AG04449 (cell line): ENCODE measurements at regions not wholly inside any gene's neighbourhood (a gene's known extent, or its start where the extent isn't known, plus 50 kb on each side); places are given as distances from the start of the nearest gene placed in this dataset.
"Not testable (repeated sequence)": the region's sequence is repeated elsewhere in the genome, so short reads cannot be mapped to it uniquely, and the experiment has no call there.

Experiments used
- CTCF ChIA-PET: fragments of 350-600 bp; formaldehyde crosslinking; extraction: SDS; loops from one replicate; lab custom pipeline; 2021; ENCODE audit warnings: antibody characterized with exemption; lab: Yijun Ruan, JAX
- POLR2A ChIA-PET: fragments of 400-600, 350-600 bp; formaldehyde crosslinking; extraction: SDS; loops from one replicate; lab custom pipeline; 2020; ENCODE audit warnings: antibody characterized with exemption, inconsistent platforms; lab: Yijun Ruan, JAX
- DNase-seq: peaks from one replicate; pipeline ENCODE4 v3.0.0-alpha.2; 2010; ENCODE audit warnings: low read depth, low spot score
- H3K4me3 ChIP-seq: 2 replicates; pipeline ENCODE4 v1.5.1; 2011; ENCODE audit warnings: low read depth, mild to moderate bottlenecking, control low read depth, low read length

DNA sequence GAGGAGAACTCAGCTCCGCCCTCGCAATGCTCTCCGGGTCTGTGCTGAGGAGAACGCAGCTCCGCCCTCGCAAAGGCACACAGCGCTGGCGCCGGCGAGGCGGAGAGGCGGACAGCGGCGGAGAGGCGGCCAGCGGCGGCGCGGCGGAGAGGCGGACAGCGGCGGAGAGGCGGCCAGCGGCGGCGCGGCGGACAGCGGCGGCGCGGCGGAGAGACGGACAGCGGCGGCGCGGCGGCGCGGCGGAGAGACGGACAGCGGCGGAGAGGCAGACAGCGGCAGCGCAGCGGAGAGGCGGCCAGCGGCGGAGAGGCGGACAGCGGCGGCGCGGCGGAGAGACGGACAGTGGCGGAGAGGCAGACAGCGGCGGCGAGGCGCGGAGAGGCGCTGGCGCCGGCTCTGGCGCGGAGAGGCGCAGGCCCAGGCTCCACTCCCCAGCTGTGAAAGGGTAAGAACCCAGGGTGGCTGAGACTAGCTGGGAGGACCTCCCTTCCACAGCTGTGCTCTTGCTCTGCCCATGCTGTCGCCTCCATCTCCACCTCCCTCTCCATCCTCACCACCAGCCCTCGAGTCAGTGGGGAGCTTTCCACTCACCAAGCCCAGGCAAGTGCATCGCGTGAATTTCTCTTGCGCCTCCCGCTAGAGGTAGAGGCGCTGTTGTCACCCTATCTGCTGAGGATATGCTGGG is 2879.9 kb downstream of the RPIA start:
- DNase-seq, H3K4me3 ChIP-seq, POLR2A ChIA-PET, CTCF ChIA-PET: not testable (repeated sequence)

DNA sequence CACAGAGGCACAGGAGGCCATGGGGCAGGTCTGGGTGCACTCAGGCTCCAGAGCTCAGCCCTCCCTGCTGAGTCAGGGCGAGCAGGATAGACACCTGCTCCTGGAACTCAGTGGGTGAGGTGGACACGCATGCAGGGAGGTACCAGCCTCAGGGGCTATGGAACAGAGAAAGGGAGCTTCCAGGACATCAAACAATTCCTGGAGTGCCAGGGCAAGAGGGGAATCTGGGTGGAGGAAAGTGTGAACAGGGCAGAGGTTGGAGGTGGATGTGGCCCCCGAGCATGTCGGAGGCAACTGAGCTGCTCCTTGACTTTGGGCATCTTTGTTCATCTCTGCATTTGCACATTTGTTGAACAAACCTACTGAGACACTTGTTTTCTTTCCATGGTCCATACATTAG is 2881.5 kb downstream of the RPIA start:
- POLR2A ChIA-PET, result not testable (repeated sequence)

DNA sequence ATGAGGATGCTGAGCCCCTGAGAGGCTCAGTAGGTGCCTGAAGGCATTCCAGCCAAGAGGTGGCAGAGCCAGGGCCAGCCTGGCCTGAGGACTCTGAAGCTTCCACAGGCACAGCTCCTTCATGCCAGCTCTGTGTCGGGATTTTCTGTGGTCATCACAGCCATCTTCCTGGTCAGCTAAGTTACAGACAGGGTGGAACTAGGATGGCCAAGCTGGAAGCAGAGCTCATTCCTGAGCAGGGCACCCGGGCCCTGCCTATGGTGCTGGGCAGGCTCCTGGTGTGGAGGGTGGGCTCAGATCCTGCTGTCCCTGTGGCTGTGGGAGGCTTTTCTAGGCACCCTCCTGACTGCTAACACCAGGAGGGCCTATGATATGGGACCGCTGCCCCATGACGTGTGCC is 2882.3 kb downstream of the RPIA start:
- POLR2A ChIA-PET, CTCF ChIA-PET, H3K4me3 ChIP-seq, DNase-seq: not testable (repeated sequence)

More for the DNA sequence above, 2881.5 kb downstream of the RPIA start:
- CTCF ChIA-PET, DNase-seq, H3K4me3 ChIP-seq: not testable (repeated sequence)

DNA sequence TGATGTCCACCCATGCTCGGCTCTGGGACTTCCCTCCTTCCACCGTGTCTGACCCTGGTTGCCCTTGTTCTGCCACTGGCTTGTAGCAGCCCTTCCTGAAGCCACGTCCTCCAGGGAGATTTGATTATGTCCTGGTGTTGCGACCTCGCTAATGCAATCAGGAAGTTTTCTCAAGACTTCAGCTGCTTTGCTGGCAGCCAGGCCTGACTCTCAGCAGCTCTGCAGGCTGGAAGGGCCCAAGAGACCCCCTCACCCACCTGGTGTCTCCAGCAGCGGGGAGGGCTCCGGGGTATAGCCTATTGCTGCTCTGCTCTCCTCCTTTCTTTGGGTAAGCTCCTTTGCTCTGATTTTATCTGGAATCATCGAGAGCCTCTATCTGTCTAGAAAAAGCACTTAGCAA is 2882.8 kb downstream of the RPIA start:
- CTCF ChIA-PET, result not testable (repeated sequence)

DNA sequence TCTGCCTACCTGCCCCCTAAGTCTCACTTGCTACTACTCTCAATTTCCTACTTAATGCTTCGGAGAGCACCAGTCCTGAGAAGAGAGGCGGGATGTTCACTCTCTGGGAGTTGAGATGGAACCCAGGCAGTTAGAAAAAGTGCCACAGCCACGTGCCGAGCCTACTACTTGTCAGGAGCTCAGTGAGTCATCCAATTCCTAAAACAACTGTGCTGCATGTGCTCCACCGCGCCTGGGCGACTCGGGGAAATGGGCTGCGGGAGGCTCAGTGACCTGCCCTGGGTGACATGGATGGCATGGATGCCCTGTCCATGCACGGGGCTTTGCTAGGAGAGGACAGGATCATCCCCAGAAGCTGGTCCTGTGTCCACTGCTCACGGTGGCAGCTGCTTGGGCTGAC is 2884.2 kb downstream of the RPIA start:
- CTCF ChIA-PET, POLR2A ChIA-PET: not testable (repeated sequence)

More for the DNA sequence above, 2882.8 kb downstream of the RPIA start:
- POLR2A ChIA-PET, H3K4me3 ChIP-seq, DNase-seq: not testable (repeated sequence)

DNA sequence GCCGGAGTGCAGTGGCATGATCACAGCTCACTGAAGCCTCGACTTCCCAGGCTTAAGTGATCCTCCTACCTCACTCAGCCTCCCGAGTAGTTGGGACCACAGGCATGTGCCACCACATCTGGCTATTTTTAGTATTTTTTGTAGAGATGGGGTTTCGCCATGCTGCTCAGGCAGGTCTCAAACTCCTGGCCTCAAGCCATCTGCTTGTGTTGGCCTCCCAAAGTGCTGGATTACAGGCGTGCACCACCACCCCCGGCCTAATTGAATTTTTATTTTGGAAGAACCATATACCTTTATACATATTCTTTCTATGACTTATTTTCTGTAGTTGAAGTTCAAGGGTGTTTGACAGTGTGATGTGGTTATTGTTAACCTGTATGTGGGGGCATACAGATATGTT is 2885.9 kb downstream of the RPIA start:
- DNase-seq, CTCF ChIA-PET, POLR2A ChIA-PET, H3K4me3 ChIP-seq: not testable (repeated sequence)

More for the DNA sequence above, 2884.2 kb downstream of the RPIA start:
- not testable (repeated sequence) for DNase-seq, H3K4me3 ChIP-seq

DNA sequence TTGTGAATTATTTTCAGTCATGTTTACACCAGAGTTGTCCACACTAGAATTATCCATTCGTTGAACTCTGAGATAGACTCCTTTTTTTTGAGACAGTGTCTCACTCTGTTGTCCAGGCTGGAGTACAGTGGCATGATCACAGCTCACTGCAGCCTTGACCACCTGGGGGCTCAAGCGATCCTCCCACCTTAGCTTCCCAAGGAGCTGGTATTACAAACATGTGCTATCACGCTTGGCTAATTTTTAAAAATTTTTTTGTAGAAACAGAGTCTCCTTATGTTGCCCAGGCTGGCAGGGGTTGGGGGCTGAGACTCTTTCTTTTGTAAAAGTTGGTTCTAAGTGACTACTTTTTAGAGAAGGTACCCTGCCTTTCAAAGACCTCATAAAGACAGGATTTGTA is 2887.2 kb downstream of the RPIA start:
- H3K4me3 ChIP-seq, DNase-seq, POLR2A ChIA-PET, CTCF ChIA-PET: not testable (repeated sequence)

DNA sequence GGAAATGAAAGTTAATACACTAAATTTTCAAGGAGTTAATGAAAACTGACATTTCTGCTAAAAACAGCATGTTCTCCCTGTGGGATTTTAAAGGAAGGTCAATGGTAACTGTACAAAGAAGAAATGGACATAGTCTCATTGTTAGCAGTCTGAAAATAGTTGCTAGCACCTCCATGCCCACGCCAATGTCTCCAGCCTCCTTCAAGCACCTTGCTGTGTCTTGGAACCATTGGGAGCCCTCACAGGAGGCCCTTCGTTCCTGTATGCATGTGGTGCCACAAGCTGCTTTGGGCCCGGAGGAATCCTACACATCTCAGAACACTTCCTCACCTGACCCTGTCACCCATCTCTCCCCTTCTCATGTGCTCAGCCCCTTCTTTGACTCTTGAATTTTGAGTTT is 2888.1 kb downstream of the RPIA start:
- DNase-seq, CTCF ChIA-PET, POLR2A ChIA-PET, H3K4me3 ChIP-seq: not testable (repeated sequence)

DNA sequence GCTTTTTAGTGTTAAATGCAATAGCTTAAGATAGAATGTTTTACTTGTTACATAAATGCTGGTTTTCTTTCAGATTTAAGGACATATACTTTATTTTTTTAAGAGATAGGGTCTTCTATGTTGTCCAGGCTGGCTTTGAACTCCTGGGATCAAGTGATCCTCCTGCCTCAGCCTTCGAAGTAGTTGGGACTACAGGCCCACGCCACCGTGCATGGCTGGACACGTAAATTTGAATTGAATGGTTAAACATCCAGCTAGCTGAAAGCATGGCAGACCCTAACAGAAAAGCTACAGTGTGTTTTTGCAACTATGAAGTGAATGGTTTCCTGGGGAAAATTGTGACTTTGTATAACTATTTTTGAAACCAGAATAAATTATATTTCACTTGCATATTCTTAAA is 2888.6 kb downstream of the RPIA start:
- CTCF ChIA-PET, H3K4me3 ChIP-seq, POLR2A ChIA-PET, DNase-seq: not testable (repeated sequence)

DNA sequence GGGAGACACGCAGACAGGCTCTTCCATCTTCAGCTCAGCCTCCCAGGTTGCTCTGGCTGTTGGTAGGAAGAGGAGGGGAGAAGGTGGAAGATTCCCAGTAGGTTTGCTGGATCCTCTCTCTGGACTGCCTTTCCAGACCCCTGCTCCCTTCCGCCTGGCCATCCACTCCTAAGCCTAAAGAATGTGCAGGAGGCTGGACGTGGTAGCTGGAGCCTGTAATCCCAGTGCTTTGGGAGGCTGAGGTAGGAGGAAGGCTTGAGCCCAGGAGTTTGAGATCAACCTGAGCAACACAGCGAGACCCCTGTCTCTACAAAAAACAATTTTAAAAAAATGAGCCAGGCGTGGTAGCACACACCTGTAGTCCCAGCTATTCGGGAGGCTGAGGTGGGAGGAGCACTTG is 2895.6 kb downstream of the RPIA start:
- DNase-seq, H3K4me3 ChIP-seq, POLR2A ChIA-PET, CTCF ChIA-PET: not testable (repeated sequence)

DNA sequence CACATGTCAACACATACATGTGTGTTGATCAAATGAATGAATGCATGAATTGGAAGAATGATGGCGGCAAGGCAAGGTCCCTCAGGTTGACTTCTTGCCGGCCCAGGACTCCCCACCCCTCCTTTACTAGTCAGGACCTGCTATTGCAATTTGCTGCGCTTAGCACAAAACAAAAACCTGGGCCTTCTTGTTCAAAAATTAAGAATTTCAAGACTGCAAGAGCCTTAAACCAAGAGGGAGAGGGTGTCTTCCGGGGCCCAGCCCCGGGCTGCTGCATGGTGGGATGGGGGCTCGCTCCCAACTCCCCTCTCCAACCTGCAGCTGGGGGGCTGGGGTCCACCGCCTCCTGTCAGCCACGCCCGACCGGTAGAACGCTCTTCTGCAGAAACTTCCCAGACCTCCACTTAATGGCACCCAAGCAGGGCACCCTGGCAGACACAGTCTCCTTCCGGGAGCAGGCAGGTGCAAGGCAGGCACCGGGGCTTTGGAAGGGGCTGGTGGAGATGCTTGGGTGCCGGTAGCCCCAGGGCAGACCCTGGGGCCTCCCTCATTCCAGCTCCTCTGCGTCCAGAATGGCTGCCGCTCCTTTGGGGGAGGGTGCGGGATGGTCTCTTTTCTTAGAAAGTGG is 2896.5 kb downstream of the RPIA start:
- POLR2A ChIA-PET, CTCF ChIA-PET, H3K4me3 ChIP-seq: not testable (repeated sequence)

DNA sequence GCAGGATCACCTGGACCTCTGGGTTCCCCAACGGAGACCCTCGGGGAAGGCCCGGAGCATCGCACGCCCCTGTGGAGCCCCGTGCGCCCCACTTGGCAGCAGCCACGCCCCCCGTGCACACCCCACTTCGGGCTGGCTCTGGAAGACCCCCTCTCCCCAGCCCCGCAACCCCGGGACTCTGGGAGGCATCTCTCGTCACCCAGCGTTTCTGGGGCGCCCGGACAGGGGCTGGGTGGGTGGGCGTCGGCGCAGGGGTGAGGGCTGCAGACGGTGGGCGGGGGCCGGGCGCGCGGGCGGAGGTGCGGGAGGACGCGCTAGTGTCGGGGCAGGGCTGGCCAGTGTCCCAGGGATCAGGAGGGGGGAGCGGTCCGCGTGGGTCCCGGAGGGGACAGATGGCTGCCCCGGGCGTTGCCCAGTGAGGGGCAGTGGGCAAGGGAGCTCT is 2897.3 kb downstream of the RPIA start:
- POLR2A ChIA-PET, DNase-seq, CTCF ChIA-PET, H3K4me3 ChIP-seq: not testable (repeated sequence)

More for the DNA sequence above, 2896.5 kb downstream of the RPIA start:
- DNase-seq, result not testable (repeated sequence)

DNA sequence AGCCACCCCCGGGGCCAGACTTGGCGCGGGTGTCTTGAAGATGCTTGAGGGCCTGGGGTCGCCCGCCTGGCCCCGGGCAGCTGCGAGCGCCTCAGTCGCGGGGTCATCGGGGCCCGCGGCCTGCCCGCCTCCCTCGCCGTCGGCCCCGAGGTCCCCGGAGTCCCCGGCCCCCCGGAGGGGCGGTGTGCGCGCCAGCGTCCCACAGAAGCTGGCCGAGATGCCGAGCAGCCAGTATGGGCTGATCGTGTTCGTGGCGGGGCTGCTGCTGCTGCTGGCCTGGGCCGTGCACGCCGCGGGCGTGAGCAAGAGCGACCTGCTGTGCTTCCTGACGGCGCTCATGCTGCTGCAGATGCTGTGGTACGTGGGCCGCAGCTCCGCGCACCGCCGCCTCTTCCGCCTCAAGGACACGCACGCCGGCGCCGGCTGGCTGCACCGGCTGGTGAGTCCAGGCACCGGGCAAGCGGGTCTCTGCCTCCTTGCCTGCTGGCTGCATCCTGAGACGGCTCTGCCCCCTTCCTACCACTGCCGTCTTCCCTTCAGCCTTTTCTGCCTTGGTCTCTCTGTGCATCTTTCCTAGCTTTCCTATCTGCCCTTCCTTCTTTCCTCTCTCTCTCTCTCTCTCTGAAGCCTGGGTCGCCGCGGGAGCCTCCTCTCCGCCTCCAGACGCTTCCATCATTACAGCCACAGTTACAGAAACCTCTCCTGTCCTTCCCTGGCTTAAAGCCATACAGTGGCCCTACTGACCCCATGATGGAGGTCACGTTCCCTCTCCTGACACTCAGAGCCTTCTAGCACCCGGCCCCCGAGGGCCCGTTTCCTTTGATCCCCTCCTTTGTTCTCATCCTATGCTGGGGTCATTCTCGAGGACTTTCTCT is 2898.2 kb downstream of the RPIA start:
- DNase-seq, CTCF ChIA-PET, H3K4me3 ChIP-seq, POLR2A ChIA-PET: not testable (repeated sequence)

DNA sequence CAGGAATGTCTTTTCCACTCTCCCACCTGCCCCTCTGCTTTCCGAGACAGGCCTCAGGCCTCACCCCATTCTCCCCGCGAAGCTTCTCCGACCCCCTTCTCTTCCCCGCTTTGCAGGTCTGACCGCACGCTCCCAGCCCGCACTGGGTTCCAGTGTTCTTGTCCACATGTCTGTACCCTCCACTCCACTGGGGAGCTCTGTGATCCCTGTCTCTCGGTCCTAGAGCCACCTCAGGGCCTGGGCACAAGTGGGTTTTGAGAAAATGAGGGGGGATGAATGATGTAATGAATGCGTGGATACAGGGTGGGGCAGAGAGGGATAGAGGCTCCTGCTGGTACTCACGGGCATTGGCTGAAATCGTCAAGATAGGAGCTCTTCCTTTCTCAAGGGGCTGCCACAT is 2898.9 kb downstream of the RPIA start:
- CTCF ChIA-PET, DNase-seq, H3K4me3 ChIP-seq, POLR2A ChIA-PET: not testable (repeated sequence)

DNA sequence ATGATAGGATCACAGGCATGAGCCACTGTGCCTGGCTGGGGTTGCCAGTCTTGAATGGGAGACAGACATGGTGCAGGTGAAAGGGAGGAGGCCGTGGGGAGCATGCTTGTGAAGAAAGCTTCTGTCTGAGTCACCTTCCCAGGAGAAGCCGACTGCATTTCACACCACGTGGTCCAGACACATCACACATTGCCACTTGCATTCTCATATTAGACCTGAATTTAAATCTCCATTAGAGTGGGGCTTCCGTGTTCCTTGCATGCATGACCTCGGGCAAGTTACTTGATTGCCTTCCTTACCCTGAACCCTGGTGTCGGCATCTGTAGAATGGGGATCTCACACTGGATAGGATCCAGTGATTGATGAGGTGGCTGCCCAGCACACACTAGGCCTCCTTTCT is 2899.6 kb downstream of the RPIA start:
- CTCF ChIA-PET, DNase-seq, POLR2A ChIA-PET, H3K4me3 ChIP-seq: not testable (repeated sequence)

DNA sequence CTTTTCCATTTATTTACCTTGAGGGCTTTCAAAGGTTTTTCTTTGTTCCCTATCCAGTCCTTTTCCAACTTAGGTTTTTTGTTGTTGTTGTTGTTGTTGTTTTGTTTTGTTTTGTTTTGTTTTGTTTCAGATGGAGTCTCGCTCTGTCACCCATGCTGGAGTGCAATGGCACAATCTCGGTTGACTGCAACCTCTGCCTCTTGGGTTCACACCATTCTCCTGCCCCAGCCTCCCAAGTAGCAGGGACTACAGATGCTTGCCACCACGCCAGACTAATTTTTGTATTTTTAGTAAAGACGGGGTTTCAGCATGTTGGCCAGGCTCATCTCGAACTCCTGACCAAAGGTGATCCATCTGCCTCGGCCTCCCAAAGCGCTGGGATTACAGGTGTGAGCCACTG is 2906.0 kb downstream of the RPIA start:
- DNase-seq, POLR2A ChIA-PET, CTCF ChIA-PET, H3K4me3 ChIP-seq: not testable (repeated sequence)
